Ovary (tissue), 3 donors: ENCODE measurements at regions not wholly inside any gene's neighbourhood (a gene's known extent, or its start where the extent isn't known, plus 50 kb on each side); places are given as distances from the start of the nearest gene placed in this dataset.

Experiments used
- CTCF ChIP-seq, 3 donors: fragments of 450-650 bp in 2 of 3; fragments of 200-600 bp in 1 of 3; IDR thresholded peaks; one replicate each; pipeline versions ENCODE4 v1.5.1 to v1.8.0; 2016 to 2022; ENCODE audit warnings: antibody characterized with exemption in 3 of 3, mild to moderate bottlenecking in 1 of 3
- EP300 ChIP-seq: sonication (generic); formaldehyde crosslinking; IDR thresholded peaks from one replicate; pipeline ENCODE4 v1.6.1; 2017; ENCODE audit warnings: antibody characterized with exemption
- POLR2A ChIP-seq: fragments of 450-650 bp; IDR thresholded peaks from one replicate; pipeline ENCODE4 v1.6.1; 2017; ENCODE audit warnings: antibody characterized with exemption, mild to moderate bottlenecking, moderate library complexity
- donor health status: DM: no; HTN: no; CAD: no.

GRCh38 chr17:14797021-14797420, 468.1 kb downstream of the PMP22 start:
- TF ChIP-seq CTCF (IDR thresholded peaks at IDR 0.05) (no peak), EP300 (no peak), POLR2A (no peak)
